SK-N-DZ (cell line): ENCODE measurements at regions not wholly inside any gene's neighbourhood (a gene's known extent, or its start where the extent isn't known, plus 50 kb on each side); places are given as distances from the start of the nearest gene placed in this dataset.

Experiments used
- DNase-seq: peaks from one replicate; pipeline ENCODE4 v3.0.0-alpha.2; 2015; ENCODE audit warnings: low spot score

DNA sequence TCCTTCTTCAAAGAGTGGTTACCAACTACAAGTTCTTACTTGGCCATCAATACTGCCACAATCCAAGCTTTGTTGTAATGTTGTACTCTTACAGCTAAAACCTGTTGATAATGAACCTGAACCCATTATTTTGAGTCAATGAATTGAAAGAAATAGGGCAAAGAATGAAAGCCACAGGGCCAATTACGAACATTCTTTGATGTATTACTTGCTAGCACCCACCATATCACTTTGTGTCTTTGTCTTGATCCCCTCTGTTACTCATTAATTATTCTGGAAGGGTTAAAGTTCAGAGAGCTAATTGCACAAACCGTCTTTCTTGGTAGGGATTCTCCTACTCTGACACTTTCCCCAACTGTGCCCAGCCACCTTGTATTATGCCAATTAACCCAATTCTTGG is 53.2 kb upstream of the TFEC start:
- DNase-seq = no peak

- no peak for DNase-seq
Observed at GRCh38 chr7:116086547-116087045, 56.0 kb upstream of the TFEC start.

DNA sequence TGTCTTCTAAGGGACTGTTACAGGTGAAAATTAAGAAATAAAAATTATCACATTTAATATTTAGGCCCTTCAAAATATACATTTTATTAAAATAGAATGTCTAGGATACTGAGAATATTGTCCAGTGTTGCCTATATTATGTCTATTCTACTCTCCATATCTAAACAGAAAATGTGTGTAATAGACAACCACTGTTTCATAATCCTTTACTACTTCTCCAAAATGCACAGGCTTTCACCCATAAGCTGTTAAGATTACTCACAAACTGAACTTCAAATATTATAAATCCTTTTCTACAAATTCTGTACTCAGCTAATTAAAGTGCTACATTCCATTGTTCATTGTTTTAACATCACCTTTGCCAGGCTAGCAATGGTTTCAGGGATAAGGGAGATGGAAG is 56.7 kb upstream of the TFEC start:
- DNase-seq = no peak

DNA sequence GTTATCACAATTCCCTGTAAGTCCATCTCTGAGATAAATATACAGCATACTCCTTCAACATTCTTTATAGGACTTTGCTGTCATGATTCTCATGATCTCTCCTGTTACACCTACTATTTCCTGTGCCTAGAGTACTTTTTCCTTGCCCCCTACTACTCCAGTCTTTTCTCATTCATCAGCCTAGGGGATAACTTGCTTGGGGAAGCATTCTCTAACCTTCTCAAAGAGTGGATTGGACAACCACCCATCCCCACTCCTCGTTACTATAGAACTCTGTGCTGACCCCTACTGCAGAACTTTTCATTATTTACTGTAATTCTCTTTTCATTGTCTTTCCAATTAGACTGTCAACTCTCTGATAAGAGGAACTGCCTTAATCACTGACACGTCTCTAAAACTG is 57.4 kb upstream of the TFEC start:
- DNase-seq = no peak

DNA sequence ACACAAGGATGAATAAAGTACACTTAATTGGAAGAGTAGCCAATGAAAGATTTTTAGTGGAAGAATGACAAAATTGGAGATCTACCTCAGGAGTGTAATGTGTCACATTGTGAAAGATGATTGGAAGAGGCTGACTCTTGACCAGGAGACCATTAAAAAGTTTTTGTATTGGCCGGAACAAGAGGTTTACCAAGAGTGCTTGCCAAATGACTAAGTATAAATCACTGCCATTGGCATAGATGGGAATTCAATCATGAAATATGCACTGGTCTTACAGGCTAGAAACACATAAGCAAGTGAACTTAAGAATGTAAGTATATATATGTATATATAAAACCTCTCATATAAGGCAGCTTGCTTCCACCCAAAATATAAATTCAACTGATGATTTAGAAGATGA is 58.7 kb upstream of the TFEC start:
- DNase-seq = no peak

- no peak for DNase-seq
Observed at GRCh38 chr7:116093516-116094301, 63.1 kb upstream of the TFEC start.

DNA sequence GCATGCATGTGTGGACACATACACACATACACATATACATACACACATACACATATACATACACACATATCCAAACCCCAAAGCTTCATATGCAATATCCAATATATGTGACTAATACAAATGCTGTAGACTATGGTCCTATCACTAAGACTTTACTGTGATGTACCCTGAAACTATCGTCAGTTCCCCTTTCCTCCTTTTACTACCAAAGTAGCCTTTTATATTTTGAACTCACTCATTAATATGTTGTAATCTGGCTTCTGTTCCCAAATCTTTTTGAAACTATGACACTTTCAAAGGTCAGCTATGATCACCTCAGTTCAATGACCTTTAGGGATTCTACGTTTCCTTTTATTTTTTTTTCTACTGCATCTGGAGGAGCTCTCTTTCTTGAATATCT is 64.8 kb upstream of the TFEC start:
- DNase-seq = no peak

DNA sequence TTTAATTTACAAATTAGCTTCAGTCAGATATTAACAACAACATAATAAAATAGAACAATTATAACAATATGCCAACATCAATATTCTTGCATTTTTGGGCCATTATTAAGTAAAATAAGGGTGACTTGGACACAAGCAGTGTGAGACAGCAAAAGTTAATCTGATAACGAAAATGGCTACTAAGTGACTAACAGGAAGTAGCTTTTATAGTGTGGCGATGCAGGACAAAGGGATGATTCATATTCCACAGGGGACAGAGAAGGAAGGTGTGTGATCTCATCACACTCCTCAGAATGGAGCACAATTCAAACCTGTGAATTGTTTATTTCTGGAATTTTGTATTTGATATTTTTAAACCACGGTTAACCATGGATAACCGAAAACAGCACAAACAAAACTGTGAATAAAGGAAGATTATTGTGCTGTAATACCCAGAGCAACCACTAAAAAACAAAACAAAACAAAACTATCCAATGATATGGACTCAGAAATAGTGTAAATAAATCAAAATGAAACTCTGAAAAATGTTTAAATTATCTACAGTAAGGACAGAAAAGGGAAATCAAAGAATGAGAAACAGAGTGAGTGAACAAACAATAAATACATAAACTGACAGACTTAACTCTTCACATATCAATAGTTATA is 66.9 kb upstream of the TFEC start:
- DNase-seq = no peak

GRCh38 chr7:116098175-116098574 is 67.6 kb upstream of the TFEC start:
- no peak for DNase-seq

GRCh38 chr7:116100626-116101025 is 70.1 kb upstream of the TFEC start:
- no peak for DNase-seq

- DNase-seq = no peak
Observed at GRCh38 chr7:116101704-116102103, 71.1 kb upstream of the TFEC start.

- DNase-seq = no peak
Observed at GRCh38 chr7:116111475-116111874, 80.9 kb upstream of the TFEC start.

DNA sequence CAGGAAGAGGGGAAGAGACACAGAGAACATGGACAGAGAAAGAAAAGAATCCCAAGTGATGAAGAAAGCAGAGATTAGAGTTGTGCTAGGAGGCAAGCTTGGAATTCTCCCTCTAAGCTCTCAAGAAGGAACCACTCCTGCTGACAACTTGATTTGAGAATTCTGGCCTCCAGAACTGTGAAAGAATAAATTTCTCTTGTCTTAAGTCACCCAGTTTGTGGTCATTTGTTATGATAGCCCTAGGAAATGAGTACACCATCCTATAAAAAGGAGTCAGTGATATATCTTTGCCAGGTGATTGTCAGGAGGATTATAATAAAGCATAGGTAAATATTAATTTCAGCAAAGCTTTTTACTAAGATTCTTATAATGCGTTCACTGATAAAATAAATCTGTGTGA is 82.7 kb upstream of the TFEC start:
- no peak for DNase-seq

- no peak for DNase-seq
Observed at GRCh38 chr7:116120839-116121238, 89.5 kb upstream of the TES start.

DNA sequence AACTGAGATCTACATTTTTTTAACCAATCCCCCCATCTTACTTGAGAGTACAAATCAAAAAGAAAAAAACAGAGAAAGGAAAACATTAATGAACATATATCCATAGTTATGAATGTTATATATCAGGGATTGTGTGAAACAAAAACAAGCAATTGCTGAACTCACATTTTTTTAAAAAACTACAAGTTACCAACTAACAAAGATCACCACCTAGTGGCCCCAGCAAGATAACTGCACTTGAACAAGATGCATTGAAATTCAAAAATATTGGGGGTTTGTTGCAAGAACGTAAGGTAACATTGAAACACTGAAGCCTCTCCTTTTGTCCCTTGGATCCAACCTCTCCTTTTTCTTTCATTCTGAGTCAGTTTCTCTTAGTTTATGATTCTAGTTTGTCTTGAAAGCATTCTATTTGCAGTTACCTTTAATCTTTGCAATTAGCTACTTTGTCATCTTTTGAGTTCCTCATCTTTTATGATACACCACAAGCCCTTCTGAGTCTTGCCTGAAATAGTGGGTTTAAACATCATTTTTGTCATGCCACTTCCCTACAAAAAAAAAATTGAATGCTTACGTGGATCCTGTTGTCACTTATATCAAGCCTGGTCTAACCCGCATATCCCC is 87.3 kb upstream of the TES start:
- no peak for DNase-seq

GRCh38 chr7:116128139-116128538 is 82.2 kb upstream of the TES start:
- DNase-seq = no peak

- no peak for DNase-seq
Observed at GRCh38 chr7:116135306-116135705, 75.0 kb upstream of the TES start.

DNA sequence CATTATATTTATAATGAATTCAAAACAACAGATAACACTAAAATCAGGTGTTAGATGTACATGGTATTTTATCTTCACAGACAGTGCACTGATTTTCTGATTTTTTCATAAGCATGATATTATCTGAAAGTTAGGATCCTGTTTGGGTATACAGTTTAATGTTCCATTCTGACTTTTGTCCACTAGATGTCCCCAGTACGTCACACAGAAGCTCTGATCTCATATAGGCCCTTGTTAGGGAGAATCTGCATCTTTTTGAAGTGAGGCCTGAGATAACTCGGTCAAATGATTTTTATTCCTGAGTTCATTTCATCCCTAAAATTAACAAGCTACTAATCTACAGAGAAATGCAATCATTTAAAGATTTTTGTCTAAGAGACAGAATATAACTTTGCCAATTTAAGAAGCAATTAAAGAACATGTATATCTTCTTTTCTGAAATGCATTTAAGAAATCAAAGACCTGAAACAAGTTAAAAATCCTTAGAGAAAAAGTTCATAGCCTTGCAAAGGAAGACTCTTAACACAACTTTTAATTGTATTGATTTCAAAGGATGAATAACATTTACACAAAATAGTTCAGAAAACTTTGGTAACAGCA is 72.0 kb upstream of the TES start:
- peak; percentile 47 for DNase-seq

DNA sequence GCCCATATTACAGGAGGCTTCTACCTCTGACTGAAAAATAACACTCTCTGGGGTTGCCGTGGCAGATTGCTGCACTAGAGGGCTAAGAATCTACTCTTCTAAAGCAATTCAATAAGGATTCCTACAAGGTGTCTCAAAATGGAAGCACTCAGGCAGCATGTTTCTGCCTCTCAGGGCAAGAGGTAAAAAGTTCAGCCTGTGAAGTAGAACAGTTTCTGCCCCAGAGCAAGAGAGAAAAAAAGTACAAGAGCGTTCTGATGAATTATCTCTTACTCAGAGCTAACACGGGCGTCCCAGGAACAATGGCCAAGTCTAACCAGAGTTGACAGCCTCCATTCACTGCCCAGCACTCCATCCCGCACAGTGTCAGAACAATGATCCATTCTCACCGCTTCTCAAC is 71.3 kb upstream of the TES start:
- DNase-seq = no peak

GRCh38 chr7:116139807-116140206 is 70.5 kb upstream of the TES start:
- no peak for DNase-seq

- no peak for DNase-seq
Observed at GRCh38 chr7:116142374-116142773, 68.0 kb upstream of the TES start.

DNA sequence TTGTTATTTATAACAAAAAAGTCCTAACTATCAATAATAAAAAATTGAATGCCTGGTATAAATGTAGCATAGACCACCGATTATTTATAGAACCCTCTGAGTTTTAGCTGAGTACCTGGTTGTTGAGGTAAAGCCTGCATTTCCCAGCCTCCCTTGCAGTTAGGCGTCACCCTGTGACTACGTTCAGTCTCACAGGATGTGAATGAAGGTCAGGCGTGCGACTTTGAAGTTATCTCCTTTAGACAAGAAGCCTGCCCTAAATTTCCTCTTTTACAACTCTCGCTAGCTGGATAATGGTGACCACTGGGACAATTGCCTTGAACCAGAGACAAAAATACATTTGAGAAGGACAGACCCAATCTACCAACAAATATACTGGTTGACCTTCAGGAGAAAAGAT is 67.5 kb upstream of the TES start:
- DNase-seq = no peak
